ENCODE measurements at regions not wholly inside any gene's neighbourhood (a gene's known extent, or its start where the extent isn't known, plus 50 kb on each side); places are given as distances from the start of the nearest gene placed in this dataset.

DNA sequence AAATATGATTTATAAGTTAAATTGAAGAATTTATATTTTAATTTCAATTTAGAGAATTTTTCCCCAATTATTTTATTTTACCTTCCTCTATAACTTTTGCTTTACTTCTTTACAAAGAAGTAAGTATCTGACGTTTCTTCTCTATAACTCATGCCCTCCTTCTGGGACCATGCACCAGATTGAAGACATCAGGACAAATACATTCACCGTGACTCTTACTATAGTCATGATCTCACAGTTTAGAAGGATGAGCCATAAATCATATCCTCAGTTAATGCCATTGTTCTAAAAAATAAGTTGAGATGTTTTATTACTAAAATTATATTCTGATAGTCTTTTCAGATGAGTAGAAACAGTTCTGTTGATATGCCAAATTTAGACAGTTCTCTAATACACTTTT, 279.3 kb downstream of the TMX3 start:
- TF ChIP-seq, protein P1, sequence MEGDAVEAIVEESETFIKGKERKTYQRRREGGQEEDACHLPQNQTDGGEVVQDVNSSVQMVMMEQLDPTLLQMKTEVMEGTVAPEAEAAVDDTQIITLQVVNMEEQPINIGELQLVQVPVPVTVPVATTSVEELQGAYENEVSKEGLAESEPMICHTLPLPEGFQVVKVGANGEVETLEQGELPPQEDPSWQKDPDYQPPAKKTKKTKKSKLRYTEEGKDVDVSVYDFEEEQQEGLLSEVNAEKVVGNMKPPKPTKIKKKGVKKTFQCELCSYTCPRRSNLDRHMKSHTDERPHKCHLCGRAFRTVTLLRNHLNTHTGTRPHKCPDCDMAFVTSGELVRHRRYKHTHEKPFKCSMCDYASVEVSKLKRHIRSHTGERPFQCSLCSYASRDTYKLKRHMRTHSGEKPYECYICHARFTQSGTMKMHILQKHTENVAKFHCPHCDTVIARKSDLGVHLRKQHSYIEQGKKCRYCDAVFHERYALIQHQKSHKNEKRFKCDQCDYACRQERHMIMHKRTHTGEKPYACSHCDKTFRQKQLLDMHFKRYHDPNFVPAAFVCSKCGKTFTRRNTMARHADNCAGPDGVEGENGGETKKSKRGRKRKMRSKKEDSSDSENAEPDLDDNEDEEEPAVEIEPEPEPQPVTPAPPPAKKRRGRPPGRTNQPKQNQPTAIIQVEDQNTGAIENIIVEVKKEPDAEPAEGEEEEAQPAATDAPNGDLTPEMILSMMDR (conservative IDR thresholded peaks at IDR 0.05) = no peak
- no peak for TF ChIP-seq ZFX (IDR thresholded peaks at IDR 0.05)

All from C4-2B (cell line).